WERI-Rb-1 (cell line): ENCODE measurements at regions not wholly inside any gene's neighbourhood (a gene's known extent, or its start where the extent isn't known, plus 50 kb on each side); places are given as distances from the start of the nearest gene placed in this dataset.

ENCODE experiments used
- DNase-seq: peaks from one replicate; pipeline ENCODE4 v3.0.0-alpha.2; 2020
- H3K27ac ChIP-seq: fragments of 250-450 bp; sonication (Bioruptor Pico); 2 replicates; pipeline ENCODE4 v1.5.1; 2020; ENCODE audit warnings: mild to moderate bottlenecking, moderate library complexity
- H3K27me3 ChIP-seq: fragments of 250-450 bp; sonication (Bioruptor Pico); 2 replicates; pipeline ENCODE4 v1.5.1; 2021; ENCODE audit warnings: mild to moderate bottlenecking, low read depth, moderate library complexity; ENCODE audit not compliant: insufficient read depth, severe bottlenecking
- H3K36me3 ChIP-seq: fragments of 250-450 bp; sonication (Bioruptor Pico); 2 replicates; pipeline ENCODE4 v1.5.1; 2020; ENCODE audit warnings: mild to moderate bottlenecking, moderate library complexity
- H3K4me3 ChIP-seq: 2 replicates; pipeline ENCODE4 v1.5.1; 2011; ENCODE audit warnings: low read depth, mild to moderate bottlenecking, control low read depth, low read length
- H3K9me3 ChIP-seq: fragments of 250-450 bp; sonication (Bioruptor Pico); 2 replicates; pipeline ENCODE4 v1.5.1; 2021; ENCODE audit warnings: mild to moderate bottlenecking, moderate library complexity; ENCODE audit not compliant: severe bottlenecking
- TF ChIP-seq, protein P1 (sequence below): IDR thresholded peaks from 2 replicates; pipeline ENCODE4 v1.5.1; 2011; ENCODE audit warnings: low read depth, mild to moderate bottlenecking, control low read depth, inconsistent platforms, low read length

DNA sequence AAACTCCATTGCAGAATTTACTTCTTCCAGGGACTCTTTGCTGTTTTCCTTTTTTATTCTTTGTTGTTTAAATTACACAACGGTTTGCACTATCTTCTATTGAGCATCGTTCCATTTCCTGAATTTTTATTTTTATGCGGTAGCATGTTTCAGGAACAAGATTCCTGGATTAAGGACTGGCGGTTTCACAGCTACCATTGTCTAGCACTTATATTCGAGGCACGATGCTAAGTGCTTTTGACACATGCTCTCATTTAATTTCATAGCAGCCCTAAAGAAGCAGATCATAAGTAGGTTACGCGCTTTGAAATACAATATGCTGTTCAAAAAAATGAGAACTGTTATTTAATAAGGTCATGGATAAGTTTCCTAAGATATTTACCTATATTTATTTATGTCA lies 354.4 kb downstream of the ARL6IP6 start:
- no peak overlapping the region for H3K27ac ChIP-seq
- no peak for DNase-seq
- no peaks in the 10 kb centered on the region for H3K9me3 ChIP-seq
- no peak overlapping the region for H3K4me3 ChIP-seq
- H3K36me3 ChIP-seq = no peaks in the 10 kb centered on the region
- H3K27me3 ChIP-seq = no peaks in the 10 kb centered on the region
- TF ChIP-seq, protein P1, sequence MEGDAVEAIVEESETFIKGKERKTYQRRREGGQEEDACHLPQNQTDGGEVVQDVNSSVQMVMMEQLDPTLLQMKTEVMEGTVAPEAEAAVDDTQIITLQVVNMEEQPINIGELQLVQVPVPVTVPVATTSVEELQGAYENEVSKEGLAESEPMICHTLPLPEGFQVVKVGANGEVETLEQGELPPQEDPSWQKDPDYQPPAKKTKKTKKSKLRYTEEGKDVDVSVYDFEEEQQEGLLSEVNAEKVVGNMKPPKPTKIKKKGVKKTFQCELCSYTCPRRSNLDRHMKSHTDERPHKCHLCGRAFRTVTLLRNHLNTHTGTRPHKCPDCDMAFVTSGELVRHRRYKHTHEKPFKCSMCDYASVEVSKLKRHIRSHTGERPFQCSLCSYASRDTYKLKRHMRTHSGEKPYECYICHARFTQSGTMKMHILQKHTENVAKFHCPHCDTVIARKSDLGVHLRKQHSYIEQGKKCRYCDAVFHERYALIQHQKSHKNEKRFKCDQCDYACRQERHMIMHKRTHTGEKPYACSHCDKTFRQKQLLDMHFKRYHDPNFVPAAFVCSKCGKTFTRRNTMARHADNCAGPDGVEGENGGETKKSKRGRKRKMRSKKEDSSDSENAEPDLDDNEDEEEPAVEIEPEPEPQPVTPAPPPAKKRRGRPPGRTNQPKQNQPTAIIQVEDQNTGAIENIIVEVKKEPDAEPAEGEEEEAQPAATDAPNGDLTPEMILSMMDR = no peak

DNA sequence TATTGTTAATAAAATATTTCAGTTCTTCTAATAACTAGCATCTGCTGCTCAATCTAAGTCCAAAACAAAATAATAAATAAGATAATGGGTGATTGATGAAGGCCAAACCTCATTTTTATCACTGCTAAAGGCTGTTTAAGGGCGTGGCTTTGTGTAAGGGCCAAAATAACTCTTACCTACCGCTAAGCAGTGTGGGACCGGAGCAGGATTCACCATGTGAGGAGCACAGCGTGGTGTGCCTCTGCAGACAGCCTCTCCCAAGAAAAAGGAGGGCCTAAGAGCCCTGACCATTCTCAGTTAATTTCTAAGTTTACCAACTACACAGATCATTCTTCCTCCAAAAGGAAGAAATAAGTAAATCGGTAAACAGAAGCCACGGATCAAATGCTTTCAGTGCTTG lies 353.7 kb downstream of the ARL6IP6 start:
- Histone ChIP-seq H3K27ac (no peak overlapping the region), H3K36me3 (no peaks in the 10 kb centered on the region), H3K9me3 (no peaks in the 10 kb centered on the region), H3K4me3 (no peak overlapping the region), H3K27me3 (no peaks in the 10 kb centered on the region)
- DNase-seq = no peak
- TF ChIP-seq, protein P1 = no peak

DNA sequence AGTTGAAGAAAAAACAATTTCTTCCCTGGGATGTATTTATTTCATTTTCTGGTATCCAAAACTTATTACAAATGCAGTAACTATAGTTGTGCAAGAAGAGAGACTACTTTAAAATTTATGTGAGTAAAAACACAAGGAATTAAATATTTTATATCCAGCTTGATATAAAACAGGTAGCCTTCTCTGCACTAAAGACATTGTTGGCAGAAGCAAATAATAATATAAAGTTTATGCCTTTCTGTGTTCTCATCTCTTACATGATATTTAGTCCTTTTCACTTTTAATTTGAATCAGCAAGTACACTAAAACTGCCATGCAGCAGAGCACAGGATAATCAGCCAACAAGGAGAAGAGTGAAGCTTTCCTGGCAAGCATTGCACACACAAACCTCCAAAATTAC lies 352.7 kb downstream of the ARL6IP6 start:
- no peak for DNase-seq
- Histone ChIP-seq H3K4me3 (no peak overlapping the region), H3K36me3 (no peaks in the 10 kb centered on the region), H3K9me3 (no peaks in the 10 kb centered on the region), H3K27ac (no peak overlapping the region), H3K27me3 (no peaks in the 10 kb centered on the region)
- TF ChIP-seq, protein P1 = no peak

DNA sequence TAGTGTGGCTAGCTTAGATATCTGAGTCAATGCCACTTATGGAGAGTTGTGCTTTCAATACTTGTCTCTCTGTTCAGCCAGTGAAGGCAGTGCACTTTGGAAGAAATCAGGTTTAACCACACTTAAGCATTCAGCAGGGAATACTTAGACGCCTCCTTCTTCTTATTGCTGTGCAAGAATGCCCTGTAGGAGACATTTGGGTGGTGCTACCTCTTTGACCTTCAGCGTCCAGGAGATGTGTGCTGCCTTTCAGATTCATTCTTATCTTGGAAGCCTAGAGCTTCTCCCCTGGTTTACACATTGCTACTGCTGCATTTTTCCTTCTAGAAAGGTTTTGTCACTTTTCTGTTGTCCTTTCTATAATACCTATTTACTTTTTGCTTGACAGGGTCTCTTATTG lies 350.5 kb downstream of the ARL6IP6 start:
- Histone ChIP-seq H3K27me3 (no peaks in the 10 kb centered on the region), H3K27ac (no peak overlapping the region), H3K4me3 (no peak overlapping the region), H3K36me3 (no peaks in the 10 kb centered on the region), H3K9me3 (no peaks in the 10 kb centered on the region)
- no peak for DNase-seq
- TF ChIP-seq, protein P1 = no peak

DNA sequence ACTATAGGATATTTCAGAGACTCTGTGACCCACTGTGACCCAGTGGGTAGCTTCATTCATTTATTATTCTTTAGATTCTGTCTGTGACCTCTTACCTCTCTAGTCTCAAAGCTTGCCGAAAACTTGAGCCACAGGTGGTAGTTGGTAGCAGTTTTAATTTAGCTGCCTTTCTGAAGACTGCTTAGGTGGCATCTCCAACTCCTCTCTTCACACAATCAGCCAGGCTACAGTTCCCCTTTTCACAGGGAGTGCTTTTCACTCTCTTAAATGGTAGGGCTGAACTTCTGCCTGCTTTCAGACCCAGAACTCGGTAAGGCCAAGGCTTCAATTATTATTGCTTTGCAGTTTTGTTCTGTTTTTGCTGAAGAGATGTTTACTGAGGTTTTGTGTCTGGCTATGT lies 349.6 kb downstream of the ARL6IP6 start:
- TF ChIP-seq, protein P1 = no peak
- DNase-seq = no peak
- Histone ChIP-seq H3K27ac (no peak overlapping the region), H3K36me3 (no peaks in the 10 kb centered on the region), H3K27me3 (no peaks in the 10 kb centered on the region), H3K9me3 (no peaks in the 10 kb centered on the region), H3K4me3 (no peak overlapping the region)

DNA sequence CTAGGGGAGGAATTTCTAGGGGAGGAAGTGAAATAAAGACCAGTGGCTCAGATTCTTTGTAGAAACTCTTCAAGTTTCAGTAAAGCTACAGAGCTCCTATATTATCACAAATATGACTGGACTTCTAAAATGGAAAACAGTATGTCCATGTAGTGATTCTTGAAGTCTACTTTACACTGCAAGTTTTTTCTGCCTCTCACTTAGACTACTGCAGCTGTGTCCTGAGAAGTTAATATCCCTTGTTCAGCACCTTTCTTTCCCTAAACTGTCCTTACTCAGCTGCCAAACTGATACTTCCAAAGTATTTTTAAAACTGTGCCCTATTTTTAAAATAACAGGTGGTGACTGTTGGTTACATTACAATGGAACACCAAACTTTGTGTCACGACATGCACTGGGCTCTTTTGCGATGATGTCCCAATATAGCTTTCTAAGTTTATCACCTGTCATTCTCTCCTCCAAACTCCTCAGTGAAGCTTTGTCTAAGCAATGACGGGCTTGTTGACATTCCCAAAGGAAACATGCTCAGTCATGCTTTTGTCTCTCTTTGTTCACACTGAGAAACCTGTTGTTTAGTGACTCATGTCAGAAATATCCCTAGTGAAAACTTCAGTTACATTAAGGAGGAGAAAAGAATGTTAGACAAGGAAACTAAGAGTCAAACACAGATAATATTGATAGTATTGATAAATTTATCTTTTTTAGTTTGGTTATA lies 341.1 kb downstream of the ARL6IP6 start:
- H3K27ac ChIP-seq = no peak overlapping the region
- H3K4me3 ChIP-seq = no peak overlapping the region
- H3K9me3 ChIP-seq = no peaks in the 10 kb centered on the region
- DNase-seq = no peak
- H3K27me3 ChIP-seq = no peaks in the 10 kb centered on the region
- TF ChIP-seq, protein P1 = no peak
- H3K36me3 ChIP-seq = no peaks in the 10 kb centered on the region
